ENCODE measurements at regions not wholly inside any gene's neighbourhood (a gene's known extent, or its start where the extent isn't known, plus 50 kb on each side); places are given as distances from the start of the nearest gene placed in this dataset.
A peak's percentile ranks its signal among the peaks of the same experiment; 100 is the strongest.

DNA sequence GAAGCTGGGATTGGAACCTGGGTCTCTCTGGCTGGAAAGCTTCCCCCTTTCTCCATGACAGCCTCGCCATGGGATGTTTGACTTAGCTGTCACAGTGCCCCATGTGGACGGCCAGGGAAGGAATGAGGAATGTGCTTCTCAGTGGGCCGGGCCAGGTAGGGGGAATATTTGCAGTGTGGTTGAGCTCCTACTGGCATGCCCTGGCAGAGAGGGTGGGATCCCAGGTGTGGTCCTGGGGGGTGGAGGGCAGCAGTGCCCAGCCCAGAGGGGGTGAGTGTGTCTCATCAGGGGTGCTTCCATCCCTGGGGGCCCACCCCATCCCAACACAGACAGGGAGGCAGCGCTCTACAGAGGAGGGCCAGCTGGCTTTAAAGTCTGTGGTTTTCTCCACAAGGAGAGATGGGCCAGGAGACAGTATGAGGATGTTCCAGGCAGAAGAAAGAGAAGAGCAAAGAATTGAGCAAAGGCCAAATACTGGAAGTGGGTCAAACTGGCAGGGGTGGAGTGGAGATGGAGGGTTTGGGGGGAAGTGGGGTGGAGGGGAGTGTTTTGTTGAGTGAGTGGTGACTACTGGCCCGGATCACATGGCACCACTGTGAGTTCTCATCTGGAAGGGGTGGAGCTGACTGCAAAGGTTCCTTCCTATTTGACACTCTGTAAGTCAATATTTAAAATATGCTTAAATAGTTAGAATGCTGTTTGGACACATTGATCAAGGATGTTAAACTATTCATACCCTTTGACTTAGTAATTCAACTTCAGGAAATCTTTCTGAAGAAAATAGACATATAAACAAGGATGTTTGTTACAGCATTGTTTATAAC lies 94.0 kb downstream of the MYCN start:
- POLR2A ChIA-PET: no interaction called here
- Histone ChIP-seq H3K36me3 (replicated peaks in 1 of 2; ENCODE audit: control extremely low read depth in 1 of 2, control insufficient read depth in 1 of 2, extremely low read depth in 1 of 2, insufficient read depth in 2 of 2, low read length in 1 of 2) (no peaks in the 10 kb centered on the region), H4K20me1 (ENCODE audit: control insufficient read depth, insufficient read depth, low read length, poor library complexity, severe bottlenecking) (no peaks in the 10 kb centered on the region), H3K27me3 (replicated peaks in 1 of 4; ENCODE audit: control extremely low read depth in 1 of 4, control insufficient read depth in 3 of 4, insufficient read depth in 4 of 4, low read length in 3 of 4) (no peaks in the 10 kb centered on the region), H3K4me3 (ENCODE audit: control extremely low read depth in 1 of 5, extremely low read depth in 1 of 5, insufficient read depth in 1 of 5, low read depth in 2 of 5, low read length in 4 of 5) (no peak overlapping the region), H3K9ac (ENCODE audit: low read length) (no peak overlapping the region), H3K9me3 (ENCODE audit: control extremely low read depth in 1 of 3, control insufficient read depth in 2 of 3, insufficient read depth in 1 of 3, low read length in 2 of 3) (peaks cover 0 to 13% (median 0%) of the 10 kb centered on the region in 3 donors), H3K27ac (ENCODE audit: low read length in 2 of 2) (no peak overlapping the region), H3K4me2 (replicated peaks; ENCODE audit: low read depth, low read length, poor library complexity, severe bottlenecking) (no peak overlapping the region), H2AFZ (ENCODE audit: insufficient read depth, low read depth, low read length, poor library complexity, severe bottlenecking) (no peak overlapping the region), H3K4me1 (ENCODE audit: control insufficient read depth in 2 of 2, insufficient read depth in 2 of 2, low read length in 2 of 2) (no peaks in the 10 kb centered on the region), H3K79me2 (ENCODE audit: control insufficient read depth, insufficient read depth, low read length) (no peaks in the 10 kb centered on the region)
- Mint-ChIP-seq H3K27ac (no peak overlapping the region), H3K4me3 (no peak overlapping the region), H3K4me1 (no peaks in the 10 kb centered on the region), H3K9me3 (ENCODE audit: insufficient read depth) (no peaks in the 10 kb centered on the region), H3K27me3 (no peaks in the 10 kb centered on the region)
- CTCF ChIA-PET: no interaction called here
- DNase-seq: peak; percentile 5
- 91% methylated on average over 4 of the region's 5 CpGs for WGBS (ENCODE audit: insufficient coverage)
- intact Hi-C loops (cut with micrococcal nuclease): no loop called here
- no peak for TF ChIP-seq EZH2 (IDR thresholded peaks at IDR 0.05; ENCODE audit: borderline replicate concordance, insufficient read depth, low read depth, low read length, poor library complexity, severe bottlenecking)
- no peak for TF ChIP-seq CTCF (IDR thresholded peaks at IDR 0.05)
- no peak for ATAC-seq (ENCODE audit: low read depth)

GRCh38 chr2:16033032-16033293 lies 92.6 kb downstream of the MYCN start:
- Mint-ChIP-seq H3K4me1 (no peaks in the 10 kb centered on the region), H3K4me3 (no peak overlapping the region), H3K9me3 (ENCODE audit: insufficient read depth) (no peaks in the 10 kb centered on the region), H3K27ac (no peak overlapping the region), H3K27me3 (no peaks in the 10 kb centered on the region)
- DNase-seq: no peak
- WGBS (ENCODE audit: insufficient coverage): 100% methylated on average over 4 of the region's 4 CpGs
- Histone ChIP-seq H3K79me2 (ENCODE audit: control insufficient read depth, insufficient read depth, low read length) (no peaks in the 10 kb centered on the region), H3K4me2 (replicated peaks; ENCODE audit: low read depth, low read length, poor library complexity, severe bottlenecking) (no peak overlapping the region), H4K20me1 (ENCODE audit: control insufficient read depth, insufficient read depth, low read length, poor library complexity, severe bottlenecking) (no peaks in the 10 kb centered on the region), H3K4me3 (ENCODE audit: control extremely low read depth in 1 of 5, extremely low read depth in 1 of 5, insufficient read depth in 1 of 5, low read depth in 2 of 5, low read length in 4 of 5) (no peak overlapping the region), H3K9ac (ENCODE audit: low read length) (no peak overlapping the region), H3K4me1 (ENCODE audit: control insufficient read depth in 2 of 2, insufficient read depth in 2 of 2, low read length in 2 of 2) (no peaks in the 10 kb centered on the region), H2AFZ (ENCODE audit: insufficient read depth, low read depth, low read length, poor library complexity, severe bottlenecking) (no peak overlapping the region), H3K27ac (ENCODE audit: low read length in 2 of 2) (no peak overlapping the region), H3K9me3 (ENCODE audit: control extremely low read depth in 1 of 3, control insufficient read depth in 2 of 3, insufficient read depth in 1 of 3, low read length in 2 of 3) (peaks cover 0 to 13% (median 0%) of the 10 kb centered on the region in 3 donors), H3K27me3 (replicated peaks in 1 of 4; ENCODE audit: control extremely low read depth in 1 of 4, control insufficient read depth in 3 of 4, insufficient read depth in 4 of 4, low read length in 3 of 4) (no peaks in the 10 kb centered on the region), H3K36me3 (replicated peaks in 1 of 2; ENCODE audit: control extremely low read depth in 1 of 2, control insufficient read depth in 1 of 2, extremely low read depth in 1 of 2, insufficient read depth in 2 of 2, low read length in 1 of 2) (no peaks in the 10 kb centered on the region)
- no peak for TF ChIP-seq EZH2 (IDR thresholded peaks at IDR 0.05; ENCODE audit: borderline replicate concordance, insufficient read depth, low read depth, low read length, poor library complexity, severe bottlenecking)
- TF ChIP-seq CTCF (IDR thresholded peaks at IDR 0.05): no peak
- POLR2A ChIA-PET: no interaction called here
- CTCF ChIA-PET: no interaction called here
- intact Hi-C loops (cut with micrococcal nuclease): no loop called here
- no peak for ATAC-seq (ENCODE audit: low read depth)

Data from B cell (primary cell).